GM21786 (cell line): ENCODE measurements at regions not wholly inside any gene's neighbourhood (a gene's known extent, or its start where the extent isn't known, plus 50 kb on each side); places are given as distances from the start of the nearest gene placed in this dataset.
"Not testable (repeated sequence)": the region's sequence is repeated elsewhere in the genome, so short reads cannot be mapped to it uniquely, and the experiment has no call there.

Experiments
- ATAC-seq: cut with Tn5 transposase; IDR thresholded peaks from one replicate; pipeline ENCODE4 v1.9.1; 2021; ENCODE audit not compliant: unreplicated experiment

DNA sequence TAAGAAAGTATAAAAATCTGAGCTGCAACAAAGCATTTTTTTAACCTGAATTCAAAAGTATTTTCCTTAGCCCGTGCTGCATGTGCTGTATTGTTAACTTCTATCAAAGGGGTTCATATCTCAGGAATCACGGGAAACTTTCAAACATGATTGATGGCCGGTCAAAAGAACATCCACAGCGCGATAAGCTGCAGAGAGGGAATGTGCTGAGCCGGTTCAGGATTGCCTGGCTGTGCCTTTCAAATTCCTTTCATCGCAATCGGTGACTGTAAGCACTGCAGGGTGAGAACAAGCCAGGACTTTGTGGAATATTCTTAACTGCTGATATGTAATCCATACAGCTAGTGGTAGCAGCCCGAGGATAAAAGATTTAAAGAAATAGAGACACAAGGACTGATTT, 210.9 kb upstream of the NOCT start:
- ATAC-seq: no peak

DNA sequence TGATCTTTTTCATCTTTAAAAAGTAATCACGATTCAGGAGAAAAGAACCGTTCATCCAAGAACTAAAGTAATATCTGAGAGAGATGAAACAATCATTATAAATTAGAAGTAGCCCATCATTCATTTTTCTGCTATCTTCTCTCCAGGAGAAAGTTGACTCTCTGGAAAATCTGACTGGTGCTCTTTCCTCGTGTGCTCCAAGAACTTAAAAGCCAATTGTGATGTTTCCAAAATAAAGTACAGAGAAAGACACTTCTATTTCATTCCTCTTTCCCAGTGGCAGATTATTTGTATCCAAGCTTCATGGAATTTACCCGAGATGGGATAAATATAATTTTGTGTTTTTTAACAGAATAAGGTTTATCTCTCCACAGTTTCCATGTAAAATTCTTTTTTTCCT, 212.5 kb upstream of the NOCT start:
- ATAC-seq: no peak

DNA sequence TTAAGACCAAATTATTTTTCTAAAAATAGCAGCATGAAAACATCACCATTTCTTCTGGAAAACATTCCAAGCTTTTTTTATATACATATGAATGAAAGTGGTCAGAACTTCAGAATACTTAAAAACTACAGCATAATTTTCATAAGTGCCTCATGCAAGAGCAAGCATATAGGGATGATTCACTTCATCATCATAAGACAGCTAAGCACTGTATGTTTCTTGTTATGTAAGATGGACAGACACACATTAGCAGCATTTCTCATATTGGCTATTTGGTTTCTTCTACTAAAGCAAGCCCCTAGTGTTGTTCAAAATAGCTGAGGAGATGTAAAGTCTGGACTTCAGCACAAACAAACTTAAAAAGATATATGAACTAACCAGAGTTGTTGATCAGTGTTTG, 213.1 kb upstream of the NOCT start:
- no peak for ATAC-seq

DNA sequence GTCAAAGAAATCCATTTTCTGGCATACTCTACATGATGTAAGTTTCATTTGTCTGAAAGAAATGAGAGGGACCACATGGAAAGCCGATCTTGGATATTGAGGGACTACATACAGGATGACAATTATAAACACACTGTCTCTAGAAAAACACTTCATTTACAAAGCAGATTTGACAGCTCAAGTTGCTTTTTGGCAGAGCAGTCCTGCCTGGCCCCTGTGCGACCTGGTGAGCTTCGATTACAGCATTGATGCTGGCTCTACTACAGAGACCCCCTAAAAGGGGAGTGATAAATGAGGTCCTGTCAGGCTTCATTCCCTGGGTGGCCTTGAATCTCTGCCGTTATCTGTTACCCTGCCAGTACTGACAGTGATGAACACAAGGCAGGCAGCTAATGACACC, 215.2 kb upstream of the NOCT start:
- no peak for ATAC-seq

DNA sequence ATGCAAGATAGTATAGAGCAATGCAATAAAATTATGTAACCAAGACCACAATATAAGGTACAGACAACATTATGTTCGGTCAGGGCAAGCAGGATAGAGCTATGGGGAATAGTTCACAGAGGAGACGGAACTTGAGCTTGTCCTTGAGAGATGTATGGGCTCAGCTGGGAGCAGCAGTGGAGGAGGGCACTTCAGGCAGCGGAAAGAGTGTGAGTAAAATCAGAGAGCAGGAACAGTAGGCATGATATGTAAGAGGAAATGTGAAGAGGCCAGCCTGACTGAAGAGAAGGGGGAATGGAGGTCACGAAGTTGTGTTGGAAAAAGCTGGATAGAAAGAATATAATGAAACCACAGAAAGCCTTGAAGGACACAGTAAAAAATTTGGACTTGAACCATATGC, 217.2 kb upstream of the NOCT start:
- ATAC-seq: no peak

DNA sequence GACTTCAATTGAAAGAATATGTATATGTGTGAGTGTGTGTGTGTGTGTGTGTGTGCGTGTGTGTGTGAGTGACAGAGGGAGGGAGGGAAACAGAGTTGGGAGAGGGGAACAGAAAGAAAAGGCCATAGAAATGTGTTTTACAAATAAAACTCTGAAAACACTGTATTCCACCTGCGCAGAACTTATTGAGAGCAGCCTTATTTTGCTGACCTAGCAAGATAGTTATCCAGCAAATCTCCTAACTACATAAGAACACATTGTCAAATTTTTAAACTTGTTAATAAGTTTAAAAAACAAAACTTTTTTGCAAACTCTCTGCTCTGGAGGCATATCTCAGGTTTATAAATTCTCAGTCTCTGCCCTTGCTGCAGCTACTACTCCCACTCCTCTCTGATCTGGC, 217.9 kb upstream of the NOCT start:
- no peak for ATAC-seq

DNA sequence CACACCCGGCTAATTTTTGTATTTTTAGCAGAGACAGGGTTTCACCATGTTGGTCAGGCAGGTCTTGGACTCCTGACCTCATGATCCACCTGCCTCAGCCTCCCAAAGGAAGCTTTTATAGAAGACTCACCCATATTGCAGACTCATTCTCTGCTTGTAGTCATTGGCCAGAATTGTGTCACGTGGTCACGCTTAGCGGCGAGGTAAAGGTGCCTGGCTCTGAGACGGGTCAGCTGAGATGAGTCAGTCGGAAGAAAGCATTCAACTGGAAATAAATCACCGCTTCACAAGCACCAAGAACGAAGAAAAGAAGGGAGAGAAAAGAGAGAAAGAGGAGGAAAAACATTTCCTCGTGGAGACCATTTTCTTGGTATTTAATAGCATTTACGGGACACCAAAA, 218.8 kb upstream of the NOCT start:
- no peak for ATAC-seq

DNA sequence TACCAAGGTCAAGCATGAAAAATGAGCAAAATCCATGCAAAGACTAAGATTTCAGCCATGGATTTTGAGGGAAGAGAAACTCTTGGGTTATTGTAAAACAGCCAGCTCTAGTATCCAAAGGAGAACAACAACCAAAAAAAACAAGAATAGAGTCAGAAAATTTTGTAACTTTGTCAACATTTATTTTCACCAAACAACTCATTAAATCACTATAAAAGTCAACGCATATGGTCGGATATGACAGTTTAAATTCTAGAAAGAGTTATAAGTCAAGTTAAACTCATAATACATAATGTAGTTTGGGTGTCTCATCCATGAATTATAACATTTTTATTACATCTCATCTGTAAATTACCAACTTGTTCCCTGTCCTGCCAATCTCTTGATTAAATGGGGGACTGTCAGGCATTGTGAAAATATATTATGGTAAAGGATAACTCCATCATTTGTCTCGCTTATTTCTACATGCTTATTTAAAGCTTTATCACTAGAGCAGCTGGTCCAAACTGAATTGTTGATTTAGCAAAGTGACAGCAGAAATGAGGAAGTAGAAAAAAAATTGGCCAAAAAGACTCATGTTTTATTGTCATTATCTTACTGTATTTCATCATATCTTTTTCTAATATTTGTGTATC, 224.8 kb upstream of the NOCT start:
- no peak for ATAC-seq

DNA sequence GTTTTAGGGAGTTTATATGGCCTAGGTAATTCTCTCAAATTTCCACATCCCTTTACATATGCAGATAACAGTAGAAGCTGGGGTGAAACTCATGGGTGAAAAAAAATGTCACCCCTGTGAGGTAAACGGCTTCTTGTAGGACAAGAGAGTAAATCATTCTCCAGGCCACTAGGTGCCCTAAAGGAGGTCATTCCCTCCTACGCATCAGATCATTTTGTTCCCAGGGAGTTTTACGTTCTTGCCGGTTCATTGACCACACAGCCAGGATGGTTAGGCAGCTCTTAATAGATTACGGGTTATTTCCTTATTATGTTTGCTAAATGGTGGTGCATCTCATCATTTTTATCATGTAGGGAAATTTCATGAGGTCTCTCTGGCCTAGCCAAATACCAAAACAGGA, 225.8 kb upstream of the NOCT start:
- ATAC-seq: no peak

DNA sequence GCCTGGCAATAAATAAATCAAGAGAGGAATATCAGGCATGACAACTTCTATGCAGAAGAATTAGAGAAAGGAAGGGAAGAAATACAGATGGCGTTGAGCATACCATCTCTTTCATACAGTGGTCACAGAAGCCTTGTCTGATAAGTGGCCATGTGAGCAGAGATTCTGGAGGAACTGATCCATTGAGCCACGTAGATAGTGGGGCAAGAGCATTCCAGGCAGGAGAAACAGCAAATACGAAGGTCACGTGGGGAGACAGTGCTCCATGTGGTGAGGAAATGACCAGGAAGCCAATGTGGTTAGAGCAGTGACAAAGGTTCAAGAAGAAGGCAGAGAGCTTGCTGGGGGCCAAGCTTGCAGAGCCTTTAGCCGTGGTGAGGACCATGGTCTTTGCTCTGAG, 226.7 kb upstream of the NOCT start:
- no peak for ATAC-seq

DNA sequence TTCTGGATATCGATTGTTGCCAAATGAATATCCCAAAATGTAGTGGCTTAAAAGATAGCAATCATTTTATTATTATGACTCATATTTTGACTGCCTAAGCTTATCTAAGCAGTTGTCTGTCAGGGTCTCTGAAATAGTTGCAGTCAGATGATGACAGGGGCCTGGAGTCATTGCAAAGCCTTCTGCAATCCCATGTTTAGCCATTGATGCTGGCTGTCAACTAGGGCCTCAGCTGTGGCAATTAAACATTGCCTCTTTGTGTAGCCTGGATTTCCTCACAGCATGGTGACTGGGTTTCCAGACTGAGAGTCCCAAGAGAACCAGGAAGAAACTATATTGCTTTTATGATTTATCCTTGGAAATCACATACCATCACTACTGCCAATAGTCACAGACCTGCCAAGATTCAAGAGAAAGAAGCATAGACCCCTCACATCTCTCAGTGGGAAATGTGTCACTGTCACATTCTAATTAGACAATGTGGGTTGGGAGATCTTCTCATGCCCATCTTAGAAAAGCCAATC, 227.3 kb upstream of the NOCT start:
- no peak for ATAC-seq

DNA sequence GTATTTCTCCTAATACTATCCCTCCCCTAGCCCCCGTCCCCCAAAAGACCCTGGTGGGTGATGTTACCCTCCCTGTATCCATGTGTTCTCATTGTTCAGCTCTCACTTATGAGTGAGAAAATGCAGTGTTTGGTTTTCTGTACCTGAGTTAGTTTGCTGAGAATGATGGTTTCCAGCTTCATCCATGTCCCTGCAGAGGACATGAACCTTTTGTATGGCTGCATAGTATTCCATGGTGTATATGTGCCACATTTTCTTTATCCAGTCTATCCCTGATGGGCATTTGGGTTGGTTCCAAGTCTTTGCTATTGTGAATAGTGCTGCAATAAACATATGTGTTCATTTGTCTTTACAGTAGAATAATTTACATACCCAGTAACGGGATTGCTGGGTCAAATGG, 235.8 kb upstream of the NOCT start:
- ATAC-seq: not testable (repeated sequence)

DNA sequence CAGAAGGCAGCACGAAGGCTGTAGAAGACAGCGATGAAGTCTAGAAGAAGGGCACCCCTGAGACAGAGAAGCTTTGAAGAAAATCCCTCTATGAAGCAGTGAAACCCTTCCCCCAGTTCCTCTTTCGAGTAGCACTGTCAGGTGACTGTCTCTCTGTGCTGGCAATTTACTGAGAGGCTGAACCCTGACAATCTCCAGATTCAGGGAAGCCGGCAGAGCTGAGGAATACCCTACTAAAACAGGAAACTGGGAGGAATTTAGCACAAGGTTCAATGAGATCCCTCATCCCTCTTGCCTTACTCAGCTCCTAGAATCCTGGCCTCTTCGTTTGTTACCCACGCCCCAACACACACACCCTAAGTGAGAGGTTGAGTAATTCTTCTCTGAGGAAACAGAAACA, 239.7 kb upstream of the NOCT start:
- ATAC-seq: peak; percentile 97

DNA sequence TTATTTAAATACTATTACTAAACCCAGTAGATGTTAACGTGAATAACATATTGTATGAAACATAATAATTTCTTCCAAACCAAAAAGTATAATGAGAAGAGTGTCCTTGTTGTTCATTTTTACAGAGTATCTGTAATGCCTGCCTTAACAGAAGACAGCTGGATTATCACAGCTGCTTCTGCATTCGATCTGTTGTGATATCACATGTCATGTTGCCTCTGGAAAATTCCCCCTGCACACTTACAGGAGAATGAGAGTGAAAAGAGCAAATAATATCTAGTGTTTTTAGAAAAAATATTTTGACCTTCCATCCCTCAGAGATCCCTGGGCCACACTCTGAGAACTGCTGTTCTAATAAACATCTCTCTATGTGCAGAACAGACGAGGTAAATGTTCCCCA, 240.1 kb upstream of the NOCT start:
- ATAC-seq: no peak

DNA sequence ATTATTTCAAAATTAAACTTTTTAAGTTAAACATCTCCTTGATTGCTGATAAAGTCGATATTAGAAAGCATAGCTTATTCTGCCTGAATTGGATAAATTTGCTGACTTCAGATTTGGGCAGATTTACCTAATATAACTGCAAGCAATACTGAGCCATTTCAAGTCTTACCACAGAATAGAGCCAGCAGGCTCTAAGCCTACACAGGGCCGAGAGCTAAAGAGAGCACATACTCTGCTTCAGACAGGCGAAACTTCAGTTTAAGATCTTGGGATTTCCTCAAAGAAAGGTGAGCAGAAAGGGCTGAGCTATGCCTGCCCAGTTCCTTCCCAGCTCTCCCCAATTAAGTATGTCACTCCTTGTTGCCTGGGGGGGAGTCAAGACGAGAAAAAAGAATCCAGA, 240.6 kb upstream of the NOCT start:
- ATAC-seq: no peak

DNA sequence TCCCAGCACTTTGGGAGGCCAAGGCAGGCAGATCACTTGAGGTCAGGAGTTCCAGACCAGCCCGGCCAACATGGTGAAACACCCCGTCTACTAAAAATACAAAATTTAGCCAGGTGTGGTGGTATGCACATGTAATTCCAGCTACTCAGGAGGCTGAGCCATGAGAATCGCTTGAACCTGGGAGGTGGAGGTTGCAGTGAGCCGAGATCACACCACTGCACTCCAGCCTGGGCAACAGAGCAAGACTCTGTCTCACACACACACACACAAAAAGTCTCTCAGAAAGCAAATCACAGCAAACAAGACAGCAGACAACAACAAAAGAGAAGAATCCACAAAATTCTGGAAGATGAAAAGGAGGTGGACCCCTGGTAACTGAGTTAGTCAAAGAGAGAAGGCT, 241.5 kb upstream of the NOCT start:
- not testable (repeated sequence) for ATAC-seq

DNA sequence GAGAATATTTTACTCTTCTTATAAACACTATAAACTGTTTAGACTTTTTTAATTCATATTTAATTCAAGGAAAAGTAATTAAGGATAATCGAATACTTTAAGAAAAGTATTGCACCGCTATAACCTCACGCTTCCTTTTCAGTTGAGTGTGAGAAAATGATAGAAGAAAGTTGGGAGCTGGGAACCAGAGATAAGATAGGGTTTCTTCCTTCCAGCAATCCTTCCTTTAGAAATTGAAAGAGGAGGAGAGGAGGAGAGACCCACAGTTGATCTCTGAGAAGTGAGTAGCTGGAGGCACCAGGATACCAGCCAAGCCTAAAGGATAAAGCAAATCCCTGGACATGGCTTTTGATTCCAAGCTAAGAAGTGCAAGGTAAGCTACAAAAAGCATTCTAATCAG, 242.3 kb upstream of the NOCT start:
- ATAC-seq: no peak

DNA sequence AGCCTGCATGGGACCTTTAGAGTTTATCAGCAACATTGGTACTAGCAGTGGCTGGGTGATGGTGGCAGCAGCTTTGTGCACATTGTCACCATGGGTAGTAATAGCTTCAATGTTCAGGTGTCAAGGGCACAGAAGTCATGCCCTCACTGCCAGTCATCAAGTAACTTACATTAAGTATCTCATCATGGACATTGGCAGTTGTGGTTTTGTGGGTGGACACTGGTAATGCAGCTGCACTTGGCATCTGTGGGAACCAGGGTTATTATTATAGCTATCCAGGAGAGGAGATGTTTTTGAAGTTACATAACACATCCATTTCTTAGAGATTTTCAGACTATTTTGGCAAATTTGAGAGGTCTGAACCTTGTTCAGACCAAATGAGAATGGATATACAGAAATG, 243.2 kb upstream of the NOCT start:
- no peak for ATAC-seq

DNA sequence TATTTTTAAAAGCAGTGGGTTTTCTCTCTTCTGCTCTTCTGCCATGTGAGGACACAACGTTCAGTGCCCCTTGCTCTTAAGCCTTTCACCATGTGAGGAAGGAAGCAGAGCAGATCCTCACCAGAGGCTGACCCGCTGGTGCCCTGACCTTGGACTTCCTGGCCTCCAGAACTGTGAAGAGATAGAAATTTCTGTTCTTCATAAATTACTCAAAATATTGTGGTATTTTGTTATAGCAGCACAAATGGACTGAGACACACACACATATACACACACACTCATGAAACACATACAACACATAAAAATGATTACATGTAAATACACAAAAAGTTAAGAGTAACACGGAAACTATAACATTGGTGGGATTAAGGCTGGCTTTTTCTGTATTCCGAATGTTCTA, 244.8 kb upstream of the NOCT start:
- no peak for ATAC-seq

DNA sequence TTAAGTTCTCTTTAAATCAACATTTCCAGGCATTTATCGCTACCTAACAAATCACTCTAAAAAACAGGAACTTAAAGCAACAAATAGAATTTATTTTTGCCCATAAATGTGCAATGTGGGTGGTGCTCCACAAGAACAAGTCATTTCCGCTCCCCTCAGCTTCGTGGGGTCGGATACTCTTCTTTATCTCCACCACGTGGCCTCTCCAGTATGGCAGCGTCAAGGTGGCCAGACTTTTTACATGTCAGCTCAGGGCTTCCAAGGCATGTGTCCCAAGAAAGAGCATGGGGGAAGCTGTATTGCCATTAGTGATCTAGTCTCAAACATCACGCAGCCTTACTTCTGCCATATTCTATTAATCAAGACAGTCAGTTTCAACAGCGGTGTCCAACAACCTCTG, 249.2 kb upstream of the NOCT start:
- ATAC-seq: no peak

DNA sequence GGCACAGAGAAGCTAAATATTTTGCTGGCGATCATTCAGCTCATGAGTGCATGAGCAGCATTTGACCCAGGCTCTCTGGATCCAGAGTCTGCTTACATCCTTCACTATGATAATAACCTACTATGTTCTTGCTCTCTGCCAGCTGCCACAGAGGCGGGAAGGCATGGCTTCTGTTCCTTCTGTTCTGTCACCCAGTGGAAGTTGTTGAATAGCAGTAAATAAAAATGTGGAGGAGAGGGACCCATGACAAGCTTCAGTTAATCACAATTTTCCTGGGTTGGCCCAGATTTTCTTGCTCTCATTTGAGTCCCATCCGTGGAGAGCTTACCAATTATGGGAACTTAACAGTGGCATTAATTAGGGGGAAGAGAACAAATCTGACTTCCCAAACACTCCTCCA, 250.1 kb upstream of the NOCT start:
- ATAC-seq: no peak

DNA sequence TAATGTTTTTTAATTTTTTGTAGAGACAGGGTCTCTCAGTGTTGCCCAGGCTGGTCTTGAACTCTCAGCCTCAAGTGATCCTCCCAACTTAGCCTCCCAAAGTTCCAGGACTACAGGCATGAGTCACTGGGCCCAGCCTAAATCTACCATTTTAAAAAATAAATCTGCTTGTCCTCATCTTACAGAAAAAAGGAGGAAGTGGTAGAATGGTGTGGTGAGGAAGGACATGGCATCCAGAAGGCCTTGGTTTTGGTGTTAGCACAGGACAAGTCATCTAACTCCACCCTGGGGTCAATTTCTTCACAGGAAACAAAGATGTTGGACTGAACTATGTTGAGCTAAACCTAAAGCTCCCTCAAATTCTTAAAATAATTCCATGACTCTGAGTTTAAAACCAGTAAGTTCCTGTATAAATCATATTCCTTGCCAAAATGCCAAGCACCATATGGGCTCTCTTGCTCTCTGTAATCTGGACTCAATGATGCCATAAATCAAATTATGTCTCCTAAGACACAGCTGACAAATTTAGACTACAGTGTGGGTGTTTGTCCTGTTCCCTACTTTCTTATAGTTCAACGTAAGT, 253.9 kb upstream of the NOCT start:
- ATAC-seq: no peak

DNA sequence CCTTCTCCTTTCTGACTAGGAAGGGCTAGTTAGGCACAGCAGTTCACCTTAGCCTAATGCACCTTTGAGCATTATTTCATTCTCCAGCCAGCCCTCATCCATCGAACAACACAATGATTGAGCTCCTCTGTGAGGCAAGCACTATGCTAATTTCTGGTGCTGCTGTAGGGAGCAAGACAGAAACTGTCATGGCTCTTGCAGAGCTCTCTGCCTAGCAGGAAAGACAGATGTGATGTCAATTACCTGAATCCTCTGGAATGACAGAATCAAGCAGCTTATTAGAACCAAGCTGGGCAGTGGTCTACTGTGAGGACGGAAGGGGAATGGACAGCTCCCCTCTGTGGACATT, 256.1 kb upstream of the NOCT start:
- ATAC-seq: no peak
